DMS 273 treated with DMSO at 0.1 percent for 48 hours (cell line): ENCODE measurements at regions not wholly inside any gene's neighbourhood (a gene's known extent, or its start where the extent isn't known, plus 50 kb on each side); places are given as distances from the start of the nearest gene placed in this dataset.
"Not testable (repeated sequence)": the region's sequence is repeated elsewhere in the genome, so short reads cannot be mapped to it uniquely, and the experiment has no call there.

Experiments used
- DNase-seq: peaks from one replicate; lab custom pipeline; 2025; lab: John Stamatoyannopoulos, UW

DNA sequence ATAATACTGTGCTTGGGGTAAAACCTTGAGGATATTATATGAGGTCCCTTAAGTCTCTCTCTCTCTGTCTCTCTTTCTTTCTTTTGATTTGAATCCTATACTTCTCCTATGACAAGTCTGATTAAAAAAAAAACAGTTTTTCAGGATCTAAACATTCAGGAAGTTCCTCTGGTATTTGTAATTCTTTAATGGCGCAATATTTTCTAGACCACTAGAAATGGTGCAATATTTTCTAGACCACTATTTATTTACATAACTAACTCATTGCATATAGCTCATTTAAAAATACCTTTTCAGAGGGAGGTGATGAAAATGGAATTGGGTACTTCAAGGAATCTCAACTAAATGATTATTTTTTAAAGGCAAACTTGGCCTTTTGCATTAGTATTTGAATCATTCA is 1235.3 kb downstream of the GATA3 start:
- no peak for DNase-seq

DNA sequence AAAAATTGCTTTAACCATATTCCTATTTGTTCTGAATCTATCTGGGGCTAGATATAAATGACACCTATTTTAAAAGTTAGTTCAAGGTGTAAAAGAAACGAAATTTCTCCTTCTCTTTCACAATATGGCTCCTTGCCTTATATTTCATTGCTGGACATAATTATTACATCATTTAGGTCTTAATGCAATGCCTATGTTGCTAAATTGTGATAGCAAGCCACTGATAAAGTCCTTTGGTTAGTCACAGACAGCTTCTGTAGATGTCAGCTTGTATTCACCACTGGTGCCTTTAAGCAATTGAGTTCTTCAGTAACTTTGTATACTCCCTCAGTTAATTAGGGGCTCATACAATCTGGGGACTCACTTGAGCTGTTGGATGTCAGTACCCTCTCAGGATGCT is 1236.6 kb downstream of the GATA3 start:
- DNase-seq: no peak

DNA sequence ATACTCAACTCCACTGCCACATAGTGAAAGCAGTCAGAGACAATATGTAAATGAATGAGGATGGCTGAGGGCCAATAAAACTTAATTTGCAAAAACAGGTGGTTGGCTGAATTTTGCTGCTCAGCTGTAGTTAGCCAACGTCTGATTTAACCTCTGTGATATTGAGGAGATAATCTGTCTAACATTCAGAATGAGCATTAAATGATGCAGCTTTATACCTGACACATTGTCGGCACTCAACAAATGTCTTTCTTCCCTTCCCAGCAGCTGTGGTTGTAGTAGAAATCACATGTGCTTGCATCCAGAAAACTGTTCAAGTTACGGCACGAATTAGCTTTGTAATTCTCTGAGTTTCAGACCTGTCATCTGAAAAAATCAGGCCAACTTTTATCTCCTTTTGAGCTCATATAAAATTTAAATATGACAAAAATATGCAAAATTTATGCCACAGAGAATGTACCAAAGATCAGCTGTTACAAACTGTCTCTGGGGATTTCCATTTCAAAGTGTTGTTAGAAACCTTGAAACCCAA is 1239.7 kb downstream of the GATA3 start:
- no peak for DNase-seq

DNA sequence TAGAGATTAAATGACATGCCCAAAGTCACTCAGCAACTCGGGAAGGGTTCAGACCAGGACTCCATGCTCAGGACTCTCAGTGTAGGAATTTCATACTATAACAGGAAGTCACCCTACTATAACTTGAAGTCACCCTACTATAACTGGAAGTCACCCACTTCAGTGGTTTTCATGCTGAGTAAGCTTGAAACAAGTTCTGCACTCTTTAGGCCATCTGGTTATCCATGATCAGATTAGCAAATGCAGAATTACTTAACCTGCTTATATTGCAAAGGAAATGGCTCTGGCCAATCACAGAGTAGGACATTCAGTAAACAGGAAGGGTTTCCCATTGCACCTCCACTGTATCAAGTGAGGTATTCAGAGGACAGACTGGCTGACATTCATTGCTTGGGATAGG is 1240.4 kb downstream of the GATA3 start:
- DNase-seq: no peak

DNA sequence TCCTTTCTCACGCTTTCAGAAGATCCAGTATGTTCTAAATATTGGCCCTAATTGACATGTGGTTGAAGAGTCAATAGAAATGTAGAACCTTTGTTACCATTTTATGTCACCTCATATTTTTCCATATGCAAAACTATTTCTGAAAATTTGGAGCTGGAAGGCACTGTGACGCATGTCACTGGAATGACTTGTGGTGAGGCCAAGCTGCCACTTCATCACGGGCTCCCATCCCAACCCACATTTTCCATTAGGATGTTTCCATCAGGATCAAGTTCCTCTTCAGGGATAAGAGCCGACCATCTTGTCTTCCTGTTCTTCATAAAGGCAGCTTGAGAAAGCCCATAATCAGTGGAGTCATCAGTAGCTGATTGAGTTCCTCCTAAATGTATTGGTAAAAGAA is 1241.7 kb downstream of the GATA3 start:
- no peak for DNase-seq

DNA sequence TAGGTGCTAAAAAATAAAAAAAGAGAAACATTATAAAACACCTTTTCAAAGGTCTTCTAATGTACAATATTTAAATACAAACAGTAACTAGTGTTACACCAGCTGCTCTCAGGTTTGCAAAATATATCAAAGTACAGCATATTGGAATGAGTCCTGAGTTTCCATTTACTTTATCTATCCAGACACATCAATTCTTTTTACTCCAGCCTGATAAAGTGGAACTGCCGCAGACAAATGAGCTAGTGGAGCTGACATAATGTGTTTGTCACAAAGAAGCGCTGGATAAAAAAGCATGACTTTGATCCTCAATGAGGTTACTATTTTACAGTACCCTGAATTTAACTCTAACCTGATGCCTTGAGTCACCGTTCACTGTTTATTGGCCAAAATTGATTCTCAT is 1243.1 kb downstream of the GATA3 start:
- no peak for DNase-seq

DNA sequence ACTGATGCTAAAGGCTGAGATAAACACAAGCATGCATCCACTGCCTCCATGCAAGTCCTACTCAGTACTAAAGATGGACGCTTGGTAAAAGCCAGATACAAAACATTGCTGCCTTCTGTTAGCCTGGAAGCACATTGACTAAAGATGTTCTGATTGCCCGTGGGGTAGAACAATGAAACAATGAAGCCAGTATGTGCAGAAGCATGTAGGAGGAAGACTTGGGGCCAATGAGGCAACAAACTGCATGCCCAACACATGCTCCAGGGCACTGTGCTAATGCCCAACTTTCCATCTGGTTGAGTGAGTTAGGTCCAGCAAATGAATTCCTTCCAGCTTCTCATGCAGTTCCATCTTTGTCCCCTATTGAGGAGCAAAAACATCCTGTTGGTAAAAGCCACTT is 1245.5 kb downstream of the GATA3 start:
- no peak for DNase-seq

DNA sequence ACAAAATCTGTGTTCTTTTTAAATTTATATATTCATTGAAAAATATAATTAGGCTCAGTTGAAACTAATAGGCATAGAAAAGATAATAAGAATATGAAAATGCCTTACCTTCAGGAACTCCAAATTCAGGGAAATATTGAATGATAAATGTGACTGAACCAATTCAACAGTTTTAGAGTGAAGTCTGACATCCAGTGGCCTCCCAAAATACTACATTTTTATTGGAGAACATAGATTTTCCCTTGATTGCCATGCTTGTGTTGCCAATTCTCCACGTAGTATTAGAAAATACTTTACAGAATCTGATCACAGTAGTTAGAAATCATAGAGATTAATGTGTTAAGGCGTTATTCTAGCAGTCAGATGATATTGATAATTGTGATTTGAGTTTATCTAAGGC is 1246.7 kb downstream of the GATA3 start:
- DNase-seq: no peak

DNA sequence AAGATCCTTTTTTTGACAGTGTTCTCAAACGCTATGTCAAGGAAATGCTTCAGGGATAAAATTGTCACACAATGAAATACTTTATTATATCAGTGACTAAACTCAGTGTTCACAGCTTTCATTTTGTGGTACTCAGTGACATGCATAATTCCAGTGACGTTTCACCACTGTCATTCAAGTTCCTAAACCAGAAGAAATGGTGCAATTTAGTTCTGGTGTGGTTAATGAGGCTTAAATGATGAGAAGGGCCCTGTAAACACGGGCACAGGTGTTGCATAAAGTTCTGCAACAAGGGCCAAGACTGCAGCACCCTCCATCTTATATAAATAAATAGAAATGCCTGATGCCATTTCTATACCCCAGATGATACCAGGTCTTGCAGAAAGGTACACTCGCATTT is 1247.1 kb downstream of the GATA3 start:
- DNase-seq: no peak

DNA sequence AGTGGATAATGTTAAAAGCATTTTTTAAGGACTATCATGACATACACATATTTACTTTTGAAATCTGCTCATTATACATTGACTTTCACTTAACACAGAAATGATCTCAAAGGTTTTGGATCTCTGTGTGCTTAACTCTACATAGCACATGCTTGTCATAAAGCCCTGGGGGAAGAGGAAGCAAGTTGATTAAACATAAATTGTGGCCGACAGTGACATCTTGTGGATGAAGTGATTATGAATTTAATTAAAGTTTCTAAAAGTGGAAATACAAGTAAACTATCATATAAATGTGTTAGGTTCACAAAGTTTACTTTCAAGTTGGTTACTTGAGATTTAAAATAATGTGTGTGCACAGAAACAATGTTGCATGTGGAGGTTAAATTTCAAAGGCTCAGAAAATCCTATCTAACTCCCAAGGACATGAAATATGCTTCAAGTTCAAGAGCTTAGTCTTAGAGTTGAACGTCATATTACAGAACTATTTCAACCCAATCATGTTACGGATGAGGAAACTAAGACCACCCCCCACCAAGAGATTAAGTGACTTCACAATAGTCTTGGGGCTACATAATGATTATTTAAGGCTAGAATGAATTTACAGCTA is 1247.8 kb downstream of the GATA3 start:
- DNase-seq: no peak

DNA sequence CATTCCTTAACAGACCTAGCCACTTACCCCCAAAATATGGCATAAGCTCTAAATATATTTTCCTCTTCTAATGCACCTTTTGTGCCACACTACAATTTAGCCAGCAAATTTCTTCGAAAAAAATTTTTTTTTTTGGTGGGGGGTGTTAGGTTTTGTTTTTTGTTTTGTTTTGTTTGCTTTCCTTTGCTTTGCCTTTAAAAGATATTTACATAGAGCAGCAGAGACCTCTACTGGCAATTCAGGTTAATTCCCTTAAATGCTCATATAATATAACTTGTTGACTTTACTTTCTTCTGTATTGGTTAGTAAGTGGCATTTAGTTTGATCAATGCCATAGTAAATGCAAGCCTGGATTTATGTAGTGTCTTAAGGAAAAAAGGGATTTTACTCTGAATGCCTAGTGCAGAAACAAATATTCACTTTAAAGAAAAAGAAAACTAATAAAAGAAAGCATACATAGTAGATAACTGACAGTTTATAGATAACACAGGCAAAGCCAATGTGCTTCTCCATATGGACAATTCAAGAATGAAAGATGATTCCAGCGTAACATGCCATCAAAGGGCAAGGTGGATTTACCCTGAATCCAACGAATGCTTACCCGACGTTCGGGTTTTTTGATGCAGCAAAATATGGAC is 1250.6 kb downstream of the GATA3 start:
- DNase-seq: no peak

DNA sequence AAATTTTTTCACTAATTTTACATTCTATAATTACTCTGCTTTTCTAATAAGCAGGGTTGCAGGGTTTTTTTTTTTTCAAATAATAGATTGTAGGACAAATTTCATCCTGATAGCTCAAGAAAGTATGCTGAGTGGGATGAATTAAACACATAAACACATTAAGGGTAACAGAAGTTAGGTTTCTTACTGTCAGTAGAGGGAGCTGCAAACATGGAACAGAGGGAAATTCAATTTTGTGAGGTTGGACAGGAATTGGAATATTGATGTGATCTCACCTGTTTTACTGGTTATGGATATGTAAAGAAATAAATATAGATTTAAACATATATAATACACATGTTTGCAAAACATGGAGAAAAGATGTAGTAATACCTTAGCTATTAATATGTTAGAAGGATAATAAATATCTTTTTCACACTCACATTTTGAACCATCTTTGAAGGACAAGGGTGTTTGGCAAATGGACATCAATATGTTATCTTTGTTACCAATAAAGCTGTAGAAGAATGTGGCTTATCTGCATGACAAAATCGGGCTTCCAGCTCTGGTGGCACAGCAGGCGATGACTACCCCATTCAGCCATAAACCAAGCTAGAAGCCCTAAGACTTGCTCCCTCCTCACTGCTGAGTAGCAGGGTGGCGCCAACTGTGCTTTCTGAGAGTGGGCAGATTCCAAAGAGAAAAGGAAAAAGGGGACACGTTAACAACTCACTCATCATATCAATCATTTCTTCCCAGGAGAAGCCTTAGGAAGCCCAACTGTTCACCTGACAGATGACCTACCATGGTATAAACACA is 1257.4 kb downstream of the GATA3 start:
- DNase-seq: no peak

DNA sequence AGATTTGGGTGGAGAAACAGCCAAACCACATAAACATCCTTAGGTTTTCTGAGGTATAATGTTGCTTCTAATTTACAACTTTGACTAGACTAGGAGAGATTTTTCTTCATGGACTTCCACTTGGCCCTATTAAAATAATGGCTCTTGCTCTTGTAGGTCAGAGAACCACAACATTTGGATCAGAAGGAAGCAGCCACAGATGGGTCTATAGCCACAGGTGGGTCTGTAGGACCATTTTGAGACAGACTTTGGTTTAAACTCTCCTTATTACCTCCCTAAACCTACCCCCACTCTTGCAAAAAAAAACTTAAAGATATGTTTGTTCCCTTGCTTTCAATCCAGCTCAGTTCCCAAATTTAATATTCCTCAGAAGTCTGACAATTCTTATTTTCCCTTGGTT is 1260.8 kb downstream of the GATA3 start:
- DNase-seq: no peak

DNA sequence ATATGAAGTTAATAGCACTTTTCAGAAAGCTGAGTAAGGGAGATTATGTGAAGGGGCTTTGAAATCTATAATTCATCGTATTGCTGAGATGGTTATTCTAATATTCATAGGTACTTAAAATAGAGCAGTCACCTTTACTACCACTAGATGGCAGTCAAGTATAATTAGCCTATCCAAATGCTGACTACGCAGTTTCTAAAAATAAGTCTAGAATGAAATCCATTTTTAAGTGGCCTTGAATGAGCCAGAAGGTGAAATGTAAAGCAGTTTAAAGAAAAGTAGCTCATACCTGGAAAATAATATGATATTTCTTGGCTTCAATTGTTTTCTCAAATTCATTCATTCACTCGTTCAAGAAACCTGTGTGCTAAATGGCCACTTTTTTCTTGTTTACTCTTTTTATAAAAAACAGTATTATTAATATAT is 1277.1 kb downstream of the GATA3 start:
- DNase-seq: no peak

DNA sequence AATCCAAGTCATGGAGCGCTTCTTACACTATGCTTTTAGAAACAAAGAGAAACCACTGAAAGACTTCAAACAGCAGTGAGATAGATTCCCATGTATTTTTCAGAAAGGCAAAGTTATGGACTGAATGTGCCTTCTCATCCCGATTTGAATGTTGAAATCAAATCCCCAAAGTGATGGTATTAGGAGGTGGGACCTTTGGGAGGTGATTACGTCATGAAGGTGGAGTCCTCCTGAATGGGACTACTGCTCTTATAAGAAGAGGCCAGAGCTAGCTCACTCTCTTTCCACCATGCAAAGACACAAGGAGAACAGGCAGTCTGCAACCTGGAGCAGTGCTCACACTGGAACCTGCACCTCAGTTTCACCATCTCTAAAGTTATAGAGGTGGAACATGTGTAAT is 1279.8 kb downstream of the GATA3 start:
- DNase-seq: no peak

DNA sequence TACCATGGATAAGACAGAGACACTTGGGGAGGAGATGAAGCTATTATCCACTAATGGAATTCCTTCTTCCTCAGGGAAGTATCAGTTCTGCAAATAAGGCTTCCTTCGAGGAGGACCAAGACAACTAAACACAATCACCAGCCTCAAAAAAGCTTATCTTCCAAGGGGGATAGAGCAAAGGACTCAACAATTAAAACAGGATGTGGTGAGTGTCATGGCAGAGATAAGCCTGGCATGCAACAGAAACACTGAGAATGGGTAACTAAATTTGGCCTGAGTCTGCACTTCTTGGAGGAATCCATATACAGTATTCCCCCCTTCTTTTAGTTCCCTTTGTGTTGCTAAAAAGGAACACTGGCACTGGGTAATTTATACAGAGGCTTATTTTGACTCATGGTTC is 1285.2 kb downstream of the GATA3 start:
- no peak for DNase-seq

DNA sequence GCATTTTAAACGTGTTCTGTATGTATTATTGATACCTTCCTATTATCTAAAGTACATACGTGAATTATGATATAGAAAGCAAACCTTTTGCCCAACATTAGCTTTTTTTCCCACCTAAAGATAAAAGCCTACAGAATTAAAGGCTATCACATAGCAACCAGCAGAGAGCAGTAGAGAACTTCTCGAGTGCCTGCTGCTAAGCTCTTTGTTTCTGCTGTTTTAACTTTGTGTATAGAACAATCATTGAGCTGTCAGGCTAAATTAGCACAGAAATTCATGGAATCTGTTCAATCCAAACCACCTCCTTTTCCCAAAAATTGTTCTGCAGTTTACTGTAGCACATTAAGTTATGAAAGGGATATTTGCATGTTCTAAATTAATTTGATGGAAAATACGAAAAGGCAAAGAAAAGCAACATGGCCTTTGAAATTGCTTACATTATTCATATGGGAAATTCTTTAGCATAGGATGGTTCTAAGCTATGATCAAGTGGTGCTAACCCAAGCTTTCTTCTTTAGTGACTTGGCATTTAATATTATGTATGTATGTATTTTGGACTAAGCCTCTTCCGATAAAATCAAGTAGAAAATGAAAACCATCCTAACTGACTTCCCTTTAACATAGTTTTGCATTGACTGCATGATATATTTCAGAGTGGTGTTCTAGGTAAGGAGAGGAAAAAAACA is 1288.5 kb downstream of the GATA3 start:
- DNase-seq: peak; percentile 2

DNA sequence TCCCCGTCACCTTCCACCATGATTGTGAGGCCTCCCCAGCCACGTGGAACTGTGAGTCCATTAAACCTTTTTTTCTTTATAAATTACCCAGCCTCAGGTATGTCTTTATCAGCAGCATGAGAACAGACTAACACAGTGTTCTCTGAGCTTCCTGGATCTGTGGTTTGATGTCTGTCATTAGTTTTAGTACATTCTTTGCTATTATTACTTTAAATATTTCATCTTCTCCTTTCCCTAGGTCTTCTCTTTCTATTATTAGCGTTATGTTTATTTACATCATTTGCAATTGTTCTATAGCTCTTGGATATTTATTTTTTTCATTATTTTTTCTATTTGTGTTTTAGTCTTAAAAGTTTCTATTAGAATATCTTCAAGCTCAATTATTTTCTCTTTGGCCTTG is 1293.4 kb downstream of the GATA3 start:
- DNase-seq: not testable (repeated sequence)

DNA sequence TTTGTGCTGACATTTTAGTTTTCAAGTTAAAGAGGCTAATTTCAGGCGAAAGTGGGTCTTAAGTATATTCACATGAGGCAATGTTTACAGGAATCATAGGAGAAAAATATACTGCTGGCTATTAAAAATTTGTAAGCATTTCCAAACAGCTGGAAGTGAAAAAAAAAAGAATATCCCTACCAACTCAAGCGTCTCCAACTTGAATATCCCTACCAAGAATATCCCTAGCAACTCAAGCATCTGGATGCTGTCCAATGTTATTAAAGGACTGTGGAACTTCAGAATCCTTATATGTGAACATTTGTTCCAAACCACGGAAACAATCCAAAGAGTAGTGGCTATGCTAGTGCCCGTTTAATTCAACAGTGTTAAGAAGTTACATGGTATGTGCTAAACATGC is 1303.0 kb downstream of the GATA3 start:
- DNase-seq: no peak

DNA sequence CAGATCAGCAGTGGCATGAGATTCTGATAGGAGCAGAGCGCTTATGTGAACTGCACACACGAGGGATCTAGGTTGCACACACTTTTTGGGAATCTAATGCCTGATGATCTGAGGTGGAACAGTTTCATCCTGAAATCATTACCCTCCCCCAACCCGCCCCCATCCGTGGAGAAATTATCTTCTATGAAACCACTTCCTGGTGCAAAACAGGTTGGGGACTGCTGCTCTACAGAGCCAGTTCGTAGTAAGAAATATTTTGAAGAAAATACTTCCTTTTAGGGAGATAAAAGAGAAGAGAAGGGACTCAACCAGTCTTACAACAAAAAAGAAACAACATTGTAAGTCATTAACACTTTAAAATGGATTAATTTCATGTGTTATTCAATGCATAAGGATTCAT is 1308.2 kb downstream of the GATA3 start:
- DNase-seq: no peak

DNA sequence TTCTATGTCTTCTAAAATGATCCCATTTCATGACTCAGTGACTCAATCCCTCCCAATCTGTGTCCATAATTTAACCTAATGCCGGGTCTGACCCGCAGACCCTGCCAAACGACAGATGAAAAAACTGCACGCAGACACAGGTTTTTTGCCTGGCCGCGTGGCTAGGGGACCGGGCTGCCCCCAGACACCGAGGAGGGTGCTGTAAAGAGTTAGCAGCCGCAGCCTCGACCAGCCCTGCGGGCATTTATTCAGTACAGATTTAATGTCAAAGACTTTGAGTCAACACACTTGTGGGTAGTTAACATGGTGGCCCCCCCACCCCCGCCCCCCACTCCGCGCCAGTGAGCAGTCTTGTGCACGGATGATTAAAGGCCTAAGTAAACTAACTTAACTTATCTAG is 1324.7 kb downstream of the GATA3 start:
- DNase-seq: no peak

DNA sequence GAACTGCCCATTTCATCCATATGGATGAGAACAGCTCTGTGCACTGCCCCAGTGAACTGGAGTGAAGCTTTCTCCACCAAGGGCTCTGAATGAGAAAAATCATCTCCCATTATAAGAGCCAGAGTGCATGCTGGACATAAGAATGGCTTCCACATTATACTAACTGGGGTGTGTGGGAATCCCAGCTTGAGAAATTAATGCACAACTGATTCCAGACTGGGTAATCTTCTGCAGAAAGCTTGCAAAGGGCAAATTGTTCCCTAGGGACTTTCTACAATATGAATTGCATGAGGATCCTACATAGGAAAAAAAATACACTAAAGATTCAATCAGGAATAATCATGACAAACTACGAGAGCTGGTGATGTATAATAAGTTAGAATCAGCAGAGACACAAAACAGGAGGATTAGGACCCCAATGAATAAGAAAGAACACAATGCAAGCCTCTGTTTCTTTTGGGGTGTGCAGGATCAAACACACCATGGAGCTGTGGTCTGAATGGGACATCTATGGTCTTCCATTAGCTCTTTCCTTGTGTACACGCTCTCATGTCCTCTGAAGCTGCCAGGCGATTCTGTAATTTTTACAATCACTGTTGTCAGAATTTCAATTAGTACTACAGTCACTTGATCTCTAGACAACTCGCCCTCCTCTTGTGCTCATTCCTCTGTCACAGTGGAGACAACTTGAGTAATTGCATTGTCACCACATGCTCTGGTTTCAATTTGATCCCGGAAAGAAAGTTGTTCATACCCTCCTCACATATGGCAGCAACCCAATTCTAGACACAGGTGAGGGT is 1327.4 kb downstream of the GATA3 start:
- DNase-seq: no peak
